ENCODE measurements at regions not wholly inside any gene's neighbourhood (a gene's known extent, or its start where the extent isn't known, plus 50 kb on each side); places are given as distances from the start of the nearest gene placed in this dataset.

DNA sequence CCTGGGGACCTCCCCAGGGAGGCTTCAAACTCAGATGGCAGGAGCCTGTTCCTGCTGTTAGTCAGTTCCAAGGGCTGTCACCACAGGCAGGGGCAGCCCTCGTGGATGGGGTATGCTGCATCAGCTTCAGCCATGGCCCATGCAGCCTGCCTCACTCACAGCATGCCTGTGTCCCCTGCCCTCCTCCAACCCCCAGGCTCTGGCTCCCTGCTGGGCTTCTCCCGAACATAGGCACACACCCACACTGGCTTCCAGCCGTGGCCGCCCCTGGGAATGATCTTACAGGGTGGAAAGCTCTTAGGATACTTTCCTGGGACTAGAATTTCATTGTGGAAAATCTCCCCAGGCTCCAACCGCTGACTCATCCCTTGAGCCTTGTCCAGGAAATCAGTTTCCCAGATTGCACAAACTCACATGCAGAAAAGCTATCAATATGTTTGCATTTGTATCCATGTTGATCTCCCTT, 163.8 kb downstream of the SEC61B start:
- POLR2A ChIA-PET, result no interaction called here
- in situ Hi-C loops (cut with MboI), result no loop called here
- FAIRE-seq, result no peak

More for the DNA sequence above, 163.8 kb downstream of the SEC61B start:
- Histone ChIP-seq H3K4me3 (no peak overlapping the region), H3K4me2 (ENCODE audit: insufficient read depth, low read length) (no peak overlapping the region), H3K36me3 (ENCODE audit: control insufficient read depth, insufficient read depth, low read length) (no peaks in the 10 kb centered on the region), H4K20me1 (replicated peaks; ENCODE audit: control insufficient read depth, insufficient read depth, low read length) (no peaks in the 10 kb centered on the region; the same call in 1 of the 2 replicates), H3K9ac (ENCODE audit: insufficient read depth in 1 of 2, low read depth in 2 of 2, low read length in 2 of 2) (no peak overlapping the region), H3K27ac (ENCODE audit: extremely low read depth, low read depth, low read length) (no peak overlapping the region), H3K79me2 (ENCODE audit: control insufficient read depth, insufficient read depth, low read length) (no peaks in the 10 kb centered on the region), H3K27me3 (ENCODE audit: control insufficient read depth in 2 of 2, insufficient read depth in 2 of 2, low read length in 2 of 2) (peaks cover 7 to 28% of the 10 kb centered on the region in 2 experiments; a peak in 3 of 5 replicates), H3K9me3 (replicated peaks; ENCODE audit: control insufficient read depth, insufficient read depth, low read depth, low read length) (no peaks in the 10 kb centered on the region), H2AFZ (ENCODE audit: low read depth, low read length) (no peak overlapping the region), H3K9me1 (ENCODE audit: control insufficient read depth, insufficient read depth, low read length) (no peaks in the 10 kb centered on the region), H3K4me1 (replicated peaks in 1 of 2; ENCODE audit: control insufficient read depth in 2 of 2, insufficient read depth in 2 of 2, low read length in 2 of 2) (peaks cover 0 to 3% of the 10 kb centered on the region in 2 experiments; a peak in 1 of 5 replicates)
- intact Hi-C loops (cut with micrococcal nuclease), result no loop called here
- DNase-seq (ENCODE audit: extremely low read depth in 1 of 4, low spot score in 3 of 4) (no peak), ATAC-seq (no peak)
- 0% methylated on average over 5 of the region's 5 CpGs for WGBS (ENCODE audit: insufficient coverage, low coverage, missing lambda C conversion rate)
- CTCF ChIA-PET (ENCODE audit: low intra/inter-chr PET ratio), result no interaction called here
- BruUV-seq (replicated peaks), result no TSS peak
- no peak for TF ChIP-seq CBX1 (IDR thresholded peaks at IDR 0.05; ENCODE audit: low read depth)
- TF ChIP-seq, protein P1, sequence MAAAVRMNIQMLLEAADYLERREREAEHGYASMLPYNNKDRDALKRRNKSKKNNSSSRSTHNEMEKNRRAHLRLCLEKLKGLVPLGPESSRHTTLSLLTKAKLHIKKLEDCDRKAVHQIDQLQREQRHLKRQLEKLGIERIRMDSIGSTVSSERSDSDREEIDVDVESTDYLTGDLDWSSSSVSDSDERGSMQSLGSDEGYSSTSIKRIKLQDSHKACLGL (CRISPR knock-in tag; IDR thresholded peaks at IDR 0.05; ENCODE audit: borderline replicate concordance, poor library complexity, severe bottlenecking), result no peak
- TF ChIP-seq, protein P2, sequence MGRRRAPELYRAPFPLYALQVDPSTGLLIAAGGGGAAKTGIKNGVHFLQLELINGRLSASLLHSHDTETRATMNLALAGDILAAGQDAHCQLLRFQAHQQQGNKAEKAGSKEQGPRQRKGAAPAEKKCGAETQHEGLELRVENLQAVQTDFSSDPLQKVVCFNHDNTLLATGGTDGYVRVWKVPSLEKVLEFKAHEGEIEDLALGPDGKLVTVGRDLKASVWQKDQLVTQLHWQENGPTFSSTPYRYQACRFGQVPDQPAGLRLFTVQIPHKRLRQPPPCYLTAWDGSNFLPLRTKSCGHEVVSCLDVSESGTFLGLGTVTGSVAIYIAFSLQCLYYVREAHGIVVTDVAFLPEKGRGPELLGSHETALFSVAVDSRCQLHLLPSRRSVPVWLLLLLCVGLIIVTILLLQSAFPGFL (CRISPR knock-in tag; IDR thresholded peaks at IDR 0.05), result no peak
- TF ChIP-seq NR2C2 (CRISPR knock-in tag; IDR thresholded peaks at IDR 0.05), result no peak
- TF ChIP-seq NR2C2 (tag; IDR thresholded peaks at IDR 0.05), result no peak
- no peak for TF ChIP-seq THAP12 (CRISPR knock-in tag; IDR thresholded peaks at IDR 0.05)
